HG03064 (cell line): ENCODE measurements at regions not wholly inside any gene's neighbourhood (a gene's known extent, or its start where the extent isn't known, plus 50 kb on each side); places are given as distances from the start of the nearest gene placed in this dataset.
"Not testable (repeated sequence)": the region's sequence is repeated elsewhere in the genome, so short reads cannot be mapped to it uniquely, and the experiment has no call there.

Source experiments
- ATAC-seq: cut with Tn5 transposase; IDR thresholded peaks from one replicate; pipeline ENCODE4 v1.9.1; 2021; ENCODE audit warnings: low read depth; ENCODE audit not compliant: unreplicated experiment

- ATAC-seq = no peak
Observed at GRCh38 chr3:118607915-118608820, 426.5 kb downstream of the IGSF11 start.

DNA sequence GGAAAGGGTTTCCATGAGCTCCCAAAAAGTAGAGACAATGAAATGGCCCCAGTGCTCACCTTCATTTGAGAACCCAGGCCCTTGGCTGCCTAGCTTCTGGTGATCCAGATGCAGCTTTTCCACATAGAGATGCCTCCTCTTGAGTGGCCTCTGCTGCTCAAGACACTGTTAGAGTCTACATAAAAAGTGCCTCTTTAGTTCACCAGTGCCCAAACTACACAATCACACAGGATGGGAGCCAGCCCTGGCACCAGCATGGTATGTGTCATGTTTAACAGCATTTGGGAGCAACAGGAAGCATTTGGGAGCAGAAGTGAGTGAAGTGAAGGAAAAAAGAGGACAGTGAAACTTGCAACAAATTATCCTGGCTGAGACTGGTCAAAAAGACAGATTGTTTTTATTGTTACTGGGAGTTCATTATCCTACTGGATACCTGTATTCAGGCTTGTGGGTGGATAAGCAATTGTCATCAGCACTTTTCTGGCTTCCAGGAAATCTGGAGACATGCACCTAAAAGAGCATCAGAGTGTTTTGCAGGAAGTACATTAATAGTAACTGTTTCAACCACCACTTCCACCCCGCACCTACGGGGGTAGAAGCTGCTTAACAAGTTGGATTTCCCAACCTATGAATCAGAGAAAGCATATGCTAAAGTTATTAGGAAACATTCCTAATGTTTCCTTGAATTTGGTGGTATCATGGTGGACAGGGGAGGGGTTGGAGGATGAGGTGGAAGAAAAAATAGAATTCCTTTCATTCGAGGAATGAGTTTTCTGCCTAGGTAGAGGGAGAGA, 416.2 kb downstream of the IGSF11 start:
- ATAC-seq = no peak

- no peak for ATAC-seq
Observed at GRCh38 chr3:118626453-118626852, 408.2 kb downstream of the IGSF11 start.

DNA sequence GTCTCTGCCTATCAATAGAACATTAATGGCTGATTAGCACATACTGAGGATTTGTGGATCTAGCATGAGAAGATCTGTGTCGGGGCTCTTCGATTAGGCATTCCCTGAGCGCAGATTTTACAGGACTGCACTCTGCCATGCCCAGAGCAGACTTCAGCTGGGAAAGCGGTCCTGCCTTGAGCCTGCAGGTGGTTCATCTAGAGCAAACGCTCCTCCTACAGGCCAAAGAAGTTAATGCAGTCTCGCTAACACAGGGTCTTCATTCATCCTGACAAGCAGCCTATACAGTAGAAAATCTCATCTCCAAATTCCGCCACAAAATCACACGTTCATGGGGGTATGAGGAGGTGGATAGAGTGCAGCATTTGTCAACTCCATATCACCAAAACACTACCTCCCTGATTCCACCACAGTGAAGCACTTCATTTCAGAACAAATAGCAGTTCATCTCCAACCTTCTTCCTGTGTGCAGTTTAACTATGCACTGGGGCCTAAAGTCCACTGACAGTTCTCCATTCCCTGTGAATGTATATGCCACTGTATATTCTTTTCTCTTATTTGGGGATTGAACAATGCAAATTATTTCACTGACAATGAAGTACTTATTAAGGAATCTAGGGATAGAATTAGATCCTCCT, 405.8 kb downstream of the IGSF11 start:
- ATAC-seq = peak; percentile 88

GRCh38 chr3:118629821-118630220, 404.8 kb downstream of the IGSF11 start:
- ATAC-seq = no peak

- no peak for ATAC-seq
Observed at GRCh38 chr3:118635711-118636110, 398.9 kb downstream of the IGSF11 start.

DNA sequence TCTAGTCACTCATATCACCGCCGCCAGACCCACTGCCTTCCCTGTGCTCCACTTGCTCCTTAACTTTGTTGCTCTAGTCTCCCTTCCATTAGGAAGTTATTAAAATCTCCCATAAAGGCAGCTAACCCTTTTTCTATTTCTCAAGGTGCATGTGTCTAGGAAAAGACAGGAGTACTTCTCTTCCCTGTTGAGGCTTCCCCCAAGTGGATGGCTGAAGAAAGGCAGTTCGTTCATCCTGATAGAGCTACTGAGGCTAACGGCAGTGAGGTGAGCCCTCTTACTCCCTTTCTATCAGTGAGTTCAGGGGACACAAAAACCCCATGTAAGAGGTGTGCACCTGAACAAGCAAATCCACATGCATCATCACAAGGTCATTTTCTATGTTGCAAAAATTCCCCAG, 397.8 kb downstream of the IGSF11 start:
- no peak for ATAC-seq

DNA sequence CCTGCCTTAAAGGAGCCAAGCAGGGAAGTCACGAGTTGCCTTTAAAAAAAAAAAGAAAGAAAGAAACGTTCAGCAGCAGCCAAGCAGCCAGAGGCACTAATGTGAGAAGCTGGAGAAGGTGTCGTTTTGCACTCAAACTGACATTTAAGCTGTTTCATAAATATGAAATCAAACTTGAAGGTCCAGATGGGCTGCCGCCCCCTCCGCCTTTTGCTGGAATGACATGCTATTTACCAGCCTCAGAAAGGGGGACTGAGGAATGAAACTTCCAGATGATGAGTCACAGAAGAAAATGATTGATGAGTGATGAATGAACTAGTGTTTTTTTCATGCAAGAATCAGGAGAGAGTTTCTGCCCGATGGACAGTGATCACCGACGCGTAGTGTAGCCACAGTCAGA, 396.8 kb downstream of the IGSF11 start:
- ATAC-seq = no peak

- no peak for ATAC-seq
Observed at GRCh38 chr3:118641608-118642007, 393.0 kb downstream of the IGSF11 start.

- ATAC-seq = no peak
Observed at GRCh38 chr3:118671192-118671591, 363.5 kb downstream of the IGSF11 start.

DNA sequence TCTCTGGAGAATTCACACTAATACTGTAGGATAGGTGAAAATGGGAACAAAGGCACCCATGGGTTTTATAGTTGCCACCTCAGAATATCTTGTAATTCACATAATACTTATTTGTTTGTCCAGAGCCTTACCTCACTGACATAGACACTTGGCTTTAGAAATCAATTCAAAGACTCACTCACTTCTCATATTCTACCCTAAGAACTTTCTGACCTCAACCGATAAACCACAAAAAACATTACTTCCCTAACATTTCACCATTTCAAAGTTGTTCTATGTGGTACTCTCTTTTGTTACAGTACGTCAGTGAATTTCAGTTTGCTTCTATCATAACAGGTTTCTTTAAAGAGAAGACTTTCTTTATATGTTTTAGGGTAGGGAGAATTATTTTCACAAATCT, 359.3 kb downstream of the IGSF11 start:
- ATAC-seq = no peak

DNA sequence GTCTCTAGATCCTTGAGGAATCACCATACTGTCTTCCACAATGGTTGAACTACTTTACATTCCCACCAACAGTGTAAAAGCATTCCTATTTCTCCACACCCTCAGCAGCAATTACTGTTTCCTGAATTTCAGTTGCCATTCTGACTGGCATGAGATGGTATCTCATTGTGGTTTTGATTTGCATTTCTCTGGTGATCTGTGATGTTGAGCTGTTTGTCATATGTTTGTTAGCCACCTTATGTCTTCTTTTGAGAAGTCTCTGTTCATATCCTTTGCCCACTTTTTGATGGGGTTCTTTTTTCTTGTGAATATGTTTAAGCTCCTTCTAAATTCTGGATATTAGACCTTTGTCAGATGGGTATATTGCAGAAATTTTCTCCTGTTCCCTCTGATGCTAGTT, 356.0 kb downstream of the IGSF11 start:
- ATAC-seq = not testable (repeated sequence)

- no peak for ATAC-seq
Observed at GRCh38 chr3:118682921-118683320, 351.7 kb downstream of the IGSF11 start.

GRCh38 chr3:118683636-118684035, 351.0 kb downstream of the IGSF11 start:
- no peak for ATAC-seq

DNA sequence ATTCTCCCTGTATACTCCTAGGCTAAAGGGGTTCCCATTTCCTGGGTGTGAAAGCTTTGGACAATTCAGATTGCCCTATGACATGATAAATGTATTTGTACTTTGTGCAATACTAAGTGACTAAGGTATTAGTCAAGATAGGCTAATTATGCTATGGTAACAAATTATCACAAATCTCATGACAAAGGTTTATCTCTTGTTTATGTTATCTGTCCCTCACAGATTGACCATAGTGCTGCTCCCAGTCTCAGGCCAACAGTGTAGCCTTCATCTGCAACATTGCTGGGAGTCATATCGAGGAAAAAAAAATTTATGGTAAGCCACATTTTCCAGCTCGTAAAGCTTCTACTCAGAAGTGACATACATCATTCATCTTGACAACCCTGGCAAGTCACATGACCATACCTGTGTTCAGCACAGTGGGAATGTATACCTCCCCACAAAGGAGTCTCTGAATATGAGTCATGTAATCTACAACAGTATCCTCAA, 346.2 kb downstream of the IGSF11 start:
- ATAC-seq = no peak

DNA sequence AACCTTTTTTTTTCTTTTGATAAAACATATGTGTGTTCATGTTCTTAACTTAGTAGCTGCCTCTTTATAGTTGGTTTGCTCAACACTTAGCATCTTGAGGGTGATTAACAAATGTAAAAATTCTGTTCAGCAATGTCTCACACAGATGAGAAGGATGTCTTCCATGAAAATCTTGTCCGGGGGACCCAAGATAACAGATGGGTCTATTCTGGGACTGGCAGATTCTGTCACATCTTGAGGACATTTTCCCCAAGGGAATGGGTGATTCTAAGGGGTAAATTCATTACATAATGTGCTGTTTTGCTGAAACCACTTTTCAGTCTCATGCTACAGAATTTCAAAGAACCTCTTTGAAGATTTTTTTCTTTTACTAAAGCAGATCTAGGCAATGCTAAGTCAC, 342.2 kb downstream of the IGSF11 start:
- ATAC-seq = no peak

GRCh38 chr3:118705487-118706219, 329.0 kb downstream of the IGSF11 start:
- ATAC-seq = no peak

GRCh38 chr3:118707991-118708390, 326.7 kb downstream of the IGSF11 start:
- ATAC-seq = no peak

DNA sequence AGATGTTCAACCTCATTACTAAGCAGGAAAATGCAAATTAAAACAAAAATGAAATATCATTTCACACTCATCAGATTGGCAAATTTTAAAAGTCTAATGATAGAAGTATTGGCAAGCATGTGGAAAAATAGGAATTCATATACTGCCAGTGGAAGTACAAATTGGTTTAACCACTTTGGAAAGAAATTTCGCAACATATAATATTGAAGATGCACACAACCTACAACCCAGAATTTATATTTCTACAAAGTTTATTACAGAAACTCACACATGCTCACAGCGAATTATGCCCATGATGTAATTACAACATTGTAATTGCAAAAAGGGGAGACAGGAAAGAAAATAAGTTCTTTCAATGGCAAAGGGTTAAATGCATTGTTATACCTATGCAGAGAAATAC, 324.1 kb downstream of the IGSF11 start:
- ATAC-seq = no peak

DNA sequence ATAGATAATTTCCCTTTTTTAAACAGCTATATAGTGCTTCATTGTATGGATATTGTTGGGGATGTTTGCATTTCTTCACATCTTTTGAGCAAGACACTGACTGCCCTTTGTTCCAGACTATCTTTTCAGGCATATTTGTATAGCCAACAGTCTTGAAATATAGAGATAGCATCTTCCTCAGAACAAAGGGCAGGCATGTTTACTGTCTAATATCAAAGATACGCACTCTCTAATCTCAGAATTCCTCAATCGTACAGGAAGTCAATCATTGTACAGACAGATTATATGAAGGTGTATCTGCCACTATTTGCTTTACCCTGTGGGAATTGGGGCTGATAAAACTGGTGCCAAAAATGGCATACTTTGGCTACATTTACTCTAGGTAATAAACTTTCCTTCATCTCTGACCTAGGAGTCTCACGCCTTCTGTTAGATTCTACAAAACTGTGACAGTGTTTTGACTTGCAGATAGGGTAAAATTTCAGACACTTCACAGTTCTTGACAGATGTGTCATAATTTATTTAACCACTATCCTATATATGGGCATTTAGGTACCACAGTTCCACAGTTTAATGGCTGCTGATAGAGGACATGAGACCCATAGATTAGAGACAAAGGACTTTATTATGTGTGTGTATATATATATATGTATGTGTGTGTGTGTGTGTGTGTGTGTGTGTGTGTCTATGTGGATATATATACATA, 321.0 kb downstream of the IGSF11 start:
- ATAC-seq = no peak
